ENCODE measurements at regions not wholly inside any gene's neighbourhood (a gene's known extent, or its start where the extent isn't known, plus 50 kb on each side); places are given as distances from the start of the nearest gene placed in this dataset.
"Not testable (repeated sequence)": the region's sequence is repeated elsewhere in the genome, so short reads cannot be mapped to it uniquely, and the experiment has no call there.

- DNase-seq: not testable (repeated sequence)
These were observed 203.7 kb downstream of the POM121L12 start for GRCh38 chr7:53239151-53239550.

GRCh38 chr7:53245721-53246120, 210.3 kb downstream of the POM121L12 start:
- no peak for DNase-seq

GRCh38 chr7:53246957-53247356, 211.5 kb downstream of the POM121L12 start:
- no peak for DNase-seq

- no peak for DNase-seq
These were observed 217.1 kb downstream of the POM121L12 start for GRCh38 chr7:53252539-53252938.

- DNase-seq: no peak
These were observed 236.6 kb downstream of the POM121L12 start for GRCh38 chr7:53272081-53272480.

- no peak for DNase-seq
These were observed 245.9 kb downstream of the POM121L12 start for GRCh38 chr7:53281312-53281711.

- DNase-seq: no peak
These were observed 256.9 kb downstream of the POM121L12 start for GRCh38 chr7:53292341-53292740.

- no peak for DNase-seq
These were observed 267.2 kb downstream of the POM121L12 start for GRCh38 chr7:53302496-53303246.

GRCh38 chr7:53303781-53304180, 268.3 kb downstream of the POM121L12 start:
- DNase-seq: no peak

- no peak for DNase-seq
These were observed 271.4 kb downstream of the POM121L12 start for GRCh38 chr7:53306846-53307245.

GRCh38 chr7:53311205-53311604, 275.8 kb downstream of the POM121L12 start:
- no peak for DNase-seq

GRCh38 chr7:53315981-53316380, 280.5 kb downstream of the POM121L12 start:
- peak; percentile 2 for DNase-seq

GRCh38 chr7:53318566-53318965, 283.1 kb downstream of the POM121L12 start:
- no peak for DNase-seq

GRCh38 chr7:53325061-53325460, 289.6 kb downstream of the POM121L12 start:
- DNase-seq: no peak

GRCh38 chr7:53326634-53327033, 291.2 kb downstream of the POM121L12 start:
- DNase-seq: no peak

- no peak for DNase-seq
These were observed 300.8 kb downstream of the POM121L12 start for GRCh38 chr7:53336105-53336668.

GRCh38 chr7:53340220-53340619, 304.8 kb downstream of the POM121L12 start:
- no peak for DNase-seq

- DNase-seq: peak; percentile 28
These were observed 314.8 kb downstream of the POM121L12 start for GRCh38 chr7:53350241-53350640.

- no peak for DNase-seq
These were observed 316.2 kb downstream of the POM121L12 start for GRCh38 chr7:53351681-53352080.

GRCh38 chr7:53358269-53358668, 322.8 kb downstream of the POM121L12 start:
- no peak for DNase-seq

GRCh38 chr7:53383131-53383530, 347.7 kb downstream of the POM121L12 start:
- no peak for DNase-seq

GRCh38 chr7:53385239-53385638, 349.8 kb downstream of the POM121L12 start:
- not testable (repeated sequence) for DNase-seq

GRCh38 chr7:53387515-53387914, 352.1 kb downstream of the POM121L12 start:
- DNase-seq: no peak

GRCh38 chr7:53397911-53398310, 362.5 kb downstream of the POM121L12 start:
- DNase-seq: no peak

GRCh38 chr7:53398566-53398965, 363.1 kb downstream of the POM121L12 start:
- no peak for DNase-seq

Measured in NCI-H69 (cell line).